Activated T-cell treated with anti-CD3 and anti-CD28 coated beads, Interleukin-2, amount 50 U/mL, for 4 hours (primary cell): ENCODE measurements at regions not wholly inside any gene's neighbourhood (a gene's known extent, or its start where the extent isn't known, plus 50 kb on each side); places are given as distances from the start of the nearest gene placed in this dataset.
"Not testable (repeated sequence)": the region's sequence is repeated elsewhere in the genome, so short reads cannot be mapped to it uniquely, and the experiment has no call there.

Experiments
- ATAC-seq, 2 donors: fragments of 200-7000 bp; cut with Tn5 transposase; one replicate each; pipeline ENCODE4 v1.10.0; 2021
- DNase-seq: peaks from one replicate; pipeline ENCODE4 v3.0.0-alpha.2; 2020
- H3K27me3 Mint-ChIP-seq: one replicate; pipeline ENCODE4 v1.8.0; 2021; ENCODE audit warnings: low read depth, mixed read lengths
- H3K36me3 Mint-ChIP-seq: one replicate; pipeline ENCODE4 v1.8.0; 2022; ENCODE audit warnings: mixed read lengths; ENCODE audit not compliant: insufficient read depth
- H3K4me1 Mint-ChIP-seq: one replicate; pipeline ENCODE4 v1.8.0; 2021; ENCODE audit warnings: low read depth, mixed read lengths
- H3K4me3 Mint-ChIP-seq: one replicate; pipeline ENCODE4 v1.8.0; 2021; ENCODE audit warnings: mild to moderate bottlenecking, moderate library complexity, mixed read lengths
- H3K9me3 Mint-ChIP-seq: one replicate; pipeline ENCODE4 v1.8.0; 2021; ENCODE audit warnings: mixed read lengths

DNA sequence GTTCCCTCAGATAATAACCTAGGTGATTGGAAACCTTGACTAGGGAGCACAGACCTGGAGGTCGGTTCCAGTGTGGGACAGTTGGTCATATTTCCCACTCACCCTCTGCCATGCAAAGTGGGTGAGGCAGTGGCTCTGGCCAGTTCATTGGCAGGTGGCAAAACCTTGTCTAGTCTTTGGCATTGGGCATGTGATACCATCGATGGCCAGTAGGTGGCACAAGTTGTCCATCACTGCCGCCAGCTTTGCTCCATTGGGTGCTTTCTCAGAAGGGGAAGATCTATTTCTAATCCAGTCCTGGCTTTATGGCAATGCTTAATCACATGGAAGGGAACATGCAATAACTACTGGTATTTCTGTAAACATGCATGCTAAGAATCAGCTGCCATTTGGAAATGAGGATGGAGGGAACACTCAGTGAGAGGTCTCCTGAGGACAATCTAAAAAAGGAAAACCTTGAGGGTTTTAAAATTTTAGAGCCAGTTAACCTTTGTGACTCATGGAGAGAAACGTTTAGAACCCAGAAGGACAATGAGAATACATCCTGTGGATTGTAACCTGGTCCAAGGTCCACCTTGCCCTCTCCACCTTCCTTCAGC, 207.5 kb upstream of the PLGLB1 start:
- not testable (repeated sequence) for DNase-seq, H3K36me3 Mint-ChIP-seq, H3K4me1 Mint-ChIP-seq, H3K27me3 Mint-ChIP-seq, H3K9me3 Mint-ChIP-seq, H3K4me3 Mint-ChIP-seq
- ATAC-seq: peak; percentile 62 to 88

DNA sequence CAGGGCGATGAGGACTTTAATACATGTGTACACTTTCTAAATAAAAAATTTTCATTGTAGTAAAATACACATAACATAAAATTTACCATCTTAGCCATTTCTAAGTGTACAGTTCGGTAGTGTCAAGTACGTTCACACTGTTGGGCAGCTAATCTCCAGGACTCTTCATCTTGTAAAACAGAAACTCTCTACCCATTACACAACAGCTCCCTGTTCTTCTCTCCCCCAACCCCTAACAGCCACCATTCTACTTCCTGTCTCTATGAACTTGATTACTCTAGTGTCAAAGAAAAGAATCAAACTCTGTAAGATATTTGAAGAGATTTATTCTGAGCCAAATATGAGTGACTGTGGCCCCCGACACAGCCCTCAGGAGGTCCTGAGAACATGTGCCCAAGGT, 208.3 kb upstream of the PLGLB1 start:
- not testable (repeated sequence) for H3K9me3 Mint-ChIP-seq, H3K4me1 Mint-ChIP-seq, H3K36me3 Mint-ChIP-seq, H3K27me3 Mint-ChIP-seq, DNase-seq, H3K4me3 Mint-ChIP-seq, ATAC-seq

DNA sequence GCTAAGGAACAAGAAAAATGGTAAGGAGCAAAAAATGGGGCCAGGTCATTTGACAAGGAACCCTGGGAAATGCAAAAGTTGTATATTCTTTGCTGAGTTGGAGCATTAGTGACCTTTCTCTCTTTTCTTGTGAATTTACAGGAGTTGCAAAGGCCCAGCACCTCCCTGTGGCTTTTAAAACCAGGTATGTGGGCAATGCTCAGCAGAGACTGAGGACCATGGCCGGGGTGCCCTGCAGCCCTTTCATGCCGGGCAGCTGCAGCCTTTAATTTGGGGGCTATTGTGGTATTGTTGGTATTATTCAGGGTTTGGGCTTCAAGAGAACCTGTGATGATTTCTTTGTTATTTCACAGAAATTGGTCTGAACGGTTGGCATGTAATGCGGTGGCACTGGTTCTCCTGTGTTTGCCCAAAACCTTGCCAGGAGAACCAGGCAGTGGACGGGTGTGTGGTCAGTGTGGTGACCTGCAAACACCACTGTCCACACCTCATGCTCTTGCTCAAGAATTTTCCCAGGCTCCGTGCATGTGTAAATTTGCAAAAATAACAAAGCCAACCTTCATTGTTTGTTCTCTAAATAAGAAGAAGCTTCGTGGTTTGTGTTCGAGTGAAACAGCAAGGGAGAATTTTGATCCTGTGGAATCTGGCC, 213.8 kb upstream of the PLGLB1 start:
- H3K4me1 Mint-ChIP-seq, H3K4me3 Mint-ChIP-seq, H3K36me3 Mint-ChIP-seq, DNase-seq, H3K27me3 Mint-ChIP-seq, ATAC-seq, H3K9me3 Mint-ChIP-seq: not testable (repeated sequence)

DNA sequence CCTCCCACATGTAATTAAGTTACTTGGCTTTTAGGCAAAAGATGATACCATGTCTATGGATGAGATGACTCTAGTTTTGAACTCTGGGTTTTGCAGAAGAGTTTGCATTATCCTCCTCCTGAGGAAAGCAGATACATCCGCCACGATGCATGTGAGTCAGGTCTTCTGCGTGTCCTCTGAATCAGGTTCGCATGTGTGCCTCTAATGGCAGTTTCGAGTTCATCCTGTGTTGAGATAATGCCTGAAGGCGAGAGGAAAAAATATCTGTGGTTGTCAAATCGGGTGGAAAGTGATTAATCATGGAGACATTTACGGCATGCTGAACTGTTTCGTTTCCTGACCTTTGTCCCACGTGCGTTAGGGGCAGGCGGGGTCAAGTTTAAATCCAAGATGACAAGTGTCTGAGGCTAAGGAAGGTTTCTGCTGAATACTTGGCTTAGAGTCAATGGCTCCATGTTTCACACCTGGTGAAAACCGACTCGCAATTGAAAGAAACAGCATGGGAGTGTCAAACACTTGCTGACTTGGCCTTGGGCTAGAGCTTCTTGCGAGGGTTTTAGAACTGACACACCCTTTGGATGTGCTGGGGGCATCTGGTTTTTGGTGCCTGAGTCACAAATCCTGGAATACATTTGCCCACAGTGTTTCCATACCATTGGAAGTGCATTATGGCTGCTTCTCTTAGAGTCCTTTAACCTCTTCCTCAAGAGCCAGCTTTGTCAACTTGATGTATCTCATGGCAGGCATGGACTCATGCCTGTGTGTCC, 216.1 kb upstream of the PLGLB1 start:
- not testable (repeated sequence) for H3K4me3 Mint-ChIP-seq, H3K36me3 Mint-ChIP-seq, H3K9me3 Mint-ChIP-seq, H3K27me3 Mint-ChIP-seq, H3K4me1 Mint-ChIP-seq, DNase-seq
- ATAC-seq: peak; percentile 84 to 91

DNA sequence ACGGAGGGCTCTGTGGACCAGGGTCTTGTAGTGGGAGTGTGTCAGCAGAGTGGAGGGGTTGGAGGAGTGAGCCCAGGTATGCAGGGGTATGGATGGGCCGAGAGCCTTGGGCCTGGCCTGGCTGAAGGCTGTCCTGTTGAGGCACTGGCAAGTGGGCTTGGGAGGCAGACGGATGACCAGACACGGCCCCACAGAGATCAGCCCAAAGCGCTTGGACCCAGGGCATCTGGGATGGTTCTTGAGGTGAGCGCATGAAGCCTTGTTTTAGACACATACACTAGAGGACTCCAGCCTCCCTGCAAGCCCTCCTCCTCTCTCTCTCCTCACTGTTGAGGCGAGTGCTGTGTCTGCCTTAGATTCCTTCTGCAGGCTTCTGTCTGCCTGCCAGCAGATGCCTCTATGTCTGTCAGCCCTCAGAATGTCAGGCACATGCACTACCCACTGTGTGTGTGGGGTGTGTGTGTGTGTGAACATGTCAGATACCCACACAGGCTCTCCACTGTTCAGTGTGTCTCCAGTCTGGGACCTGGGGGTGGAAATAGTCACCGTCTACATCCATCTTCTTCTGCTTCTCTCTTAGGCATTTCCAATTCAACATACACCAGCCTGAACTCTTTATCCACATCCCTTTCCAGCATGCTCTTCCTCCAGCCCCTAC, 218.0 kb upstream of the PLGLB1 start:
- H3K9me3 Mint-ChIP-seq, H3K36me3 Mint-ChIP-seq, H3K4me1 Mint-ChIP-seq, H3K4me3 Mint-ChIP-seq, DNase-seq, H3K27me3 Mint-ChIP-seq: not testable (repeated sequence)
- ATAC-seq: peak in 1 of 2 donors; percentile 47

DNA sequence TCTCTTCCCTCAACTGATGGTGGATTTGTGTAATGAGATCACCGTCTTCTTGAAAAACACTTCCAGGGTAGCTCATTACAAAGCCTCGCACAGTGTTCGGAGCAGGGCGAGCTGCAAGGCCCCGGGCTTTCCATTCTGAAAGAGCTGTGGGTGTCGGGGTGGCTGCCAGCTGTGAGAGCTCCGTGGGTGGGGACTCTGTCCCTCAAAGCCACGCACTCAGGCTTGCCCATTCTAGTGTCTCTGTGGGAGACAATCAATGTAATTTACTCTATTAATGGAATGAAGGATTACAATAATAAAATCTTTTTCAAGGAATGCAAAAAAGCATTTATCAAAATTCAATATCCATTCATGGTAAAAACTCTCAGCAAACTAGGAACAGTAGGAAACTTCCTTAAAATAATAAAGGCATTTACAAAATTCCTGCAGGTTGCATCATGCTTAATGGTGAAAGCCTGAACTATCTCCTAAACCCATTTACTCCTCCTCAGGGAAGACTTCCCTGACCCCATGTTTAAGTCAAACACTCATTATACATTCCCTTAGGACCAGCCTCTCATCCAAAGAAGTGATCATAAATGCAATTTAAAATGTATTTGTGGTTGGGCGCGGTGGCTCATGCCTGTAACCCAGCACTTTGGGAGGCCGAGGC, 224.5 kb upstream of the PLGLB1 start:
- H3K4me3 Mint-ChIP-seq, H3K9me3 Mint-ChIP-seq, H3K36me3 Mint-ChIP-seq, H3K27me3 Mint-ChIP-seq, DNase-seq, H3K4me1 Mint-ChIP-seq: not testable (repeated sequence)
- peak; percentile 43 to 48 for ATAC-seq

DNA sequence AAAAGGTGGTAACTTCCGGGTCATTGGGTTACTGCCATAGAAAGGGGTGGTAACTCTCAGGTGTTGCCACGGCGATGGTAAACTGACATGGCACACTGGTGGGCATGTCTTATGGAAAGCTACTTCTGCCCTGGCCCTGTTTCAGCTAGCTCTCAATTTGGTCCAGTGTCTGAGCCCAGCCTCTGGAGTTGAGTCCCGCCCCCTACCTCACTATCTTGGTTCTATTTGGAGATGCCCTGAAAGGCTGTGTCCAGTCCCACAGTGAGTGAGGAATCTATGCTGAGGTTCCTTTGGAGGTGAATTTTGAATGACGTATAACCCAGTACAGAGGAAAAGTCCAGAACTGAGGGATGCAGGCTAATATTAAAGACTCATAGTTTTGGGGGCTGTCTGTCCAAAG, 230.4 kb upstream of the PLGLB1 start:
- not testable (repeated sequence) for DNase-seq, H3K4me3 Mint-ChIP-seq, H3K4me1 Mint-ChIP-seq, H3K36me3 Mint-ChIP-seq, H3K9me3 Mint-ChIP-seq, H3K27me3 Mint-ChIP-seq, ATAC-seq

DNA sequence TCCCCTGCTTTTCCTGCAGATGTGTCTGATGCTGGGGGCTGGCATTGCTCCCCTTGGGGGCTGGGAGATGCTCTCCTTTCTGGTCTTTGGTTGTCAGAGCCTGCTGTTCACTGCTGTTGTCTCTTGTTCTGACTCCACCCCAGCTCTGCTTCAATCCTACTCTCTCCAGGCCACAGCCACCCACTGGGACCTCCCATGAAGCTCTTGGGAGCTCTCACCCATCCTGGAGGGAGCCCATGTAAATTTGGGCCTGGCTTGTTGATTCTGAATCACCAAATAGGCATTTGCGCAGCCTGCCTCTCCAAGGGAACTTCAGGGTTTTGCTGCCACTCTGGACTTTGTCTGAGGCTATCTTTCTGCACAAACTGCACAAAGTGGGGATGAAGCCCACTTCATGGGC, 232.9 kb upstream of the PLGLB1 start:
- not testable (repeated sequence) for H3K4me1 Mint-ChIP-seq, H3K27me3 Mint-ChIP-seq, H3K36me3 Mint-ChIP-seq, DNase-seq, H3K4me3 Mint-ChIP-seq, H3K9me3 Mint-ChIP-seq, ATAC-seq

DNA sequence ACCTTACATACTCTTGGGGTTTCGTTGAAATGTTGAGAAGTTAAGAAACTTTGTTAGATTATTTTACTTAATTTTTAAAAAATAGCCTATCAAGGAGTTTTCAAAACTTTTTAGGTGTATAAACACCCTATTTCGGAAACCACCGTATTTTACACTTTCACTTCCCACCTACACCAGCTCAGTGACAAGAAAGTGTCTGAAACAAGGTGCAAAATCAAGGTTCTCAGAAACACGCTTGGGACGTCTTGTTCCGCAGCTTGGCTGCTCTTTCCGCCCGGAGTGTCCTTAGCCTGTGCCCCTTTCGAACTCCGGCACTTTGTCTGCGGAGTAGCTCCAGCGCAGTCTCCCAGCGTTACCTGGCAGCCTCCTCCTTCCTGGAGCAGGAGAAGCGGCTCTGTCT, 233.8 kb upstream of the PLGLB1 start:
- H3K4me3 Mint-ChIP-seq, ATAC-seq, H3K36me3 Mint-ChIP-seq, H3K9me3 Mint-ChIP-seq, H3K4me1 Mint-ChIP-seq, H3K27me3 Mint-ChIP-seq, DNase-seq: not testable (repeated sequence)

DNA sequence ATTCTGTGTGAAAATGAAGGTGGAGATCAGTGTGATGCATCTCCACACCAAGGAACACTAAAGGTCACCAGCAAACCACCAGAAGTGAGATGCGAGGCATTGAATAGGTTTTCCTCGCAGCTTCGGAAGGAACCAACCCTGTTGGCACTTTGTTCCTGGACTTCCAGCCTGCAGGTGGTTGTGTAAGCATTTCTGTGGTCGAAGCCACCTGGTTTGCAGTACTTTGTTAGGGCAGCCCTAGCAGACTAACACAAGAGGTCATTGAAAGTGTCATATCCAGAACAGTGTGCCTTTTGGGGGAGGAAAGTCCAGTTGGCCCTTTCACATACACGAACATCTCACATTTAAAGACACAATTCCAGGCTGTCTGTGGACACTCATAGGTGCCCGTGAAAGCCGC, 237.2 kb upstream of the PLGLB1 start:
- not testable (repeated sequence) for DNase-seq, H3K4me1 Mint-ChIP-seq, H3K27me3 Mint-ChIP-seq, H3K4me3 Mint-ChIP-seq, H3K36me3 Mint-ChIP-seq, ATAC-seq, H3K9me3 Mint-ChIP-seq

DNA sequence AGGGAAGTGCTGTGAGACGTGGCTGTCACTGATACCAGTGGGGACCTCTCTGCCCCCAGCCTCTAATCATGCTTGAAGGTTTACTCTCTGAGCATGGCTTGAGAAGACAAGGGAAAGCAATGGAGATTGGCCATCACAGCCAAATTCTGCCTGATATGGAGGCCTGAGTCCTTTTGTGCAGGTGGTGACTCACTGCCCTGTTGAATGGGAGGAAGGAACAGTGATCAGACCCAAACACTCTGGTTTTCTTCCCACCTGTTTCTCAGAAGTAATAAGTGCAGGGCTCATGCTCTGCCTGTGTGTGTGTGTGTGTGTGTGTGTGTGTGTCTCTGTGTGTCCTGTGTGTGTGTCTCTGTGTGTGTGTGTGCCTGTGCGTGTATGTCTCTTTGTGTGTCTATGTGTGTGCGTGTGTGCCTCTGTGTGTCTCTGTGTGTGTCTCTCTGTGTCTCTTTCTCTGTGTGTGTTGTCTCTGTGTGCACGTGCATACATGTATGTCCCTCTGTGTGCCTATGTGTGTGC, 240.6 kb upstream of the PLGLB1 start:
- H3K27me3 Mint-ChIP-seq, H3K4me3 Mint-ChIP-seq, H3K9me3 Mint-ChIP-seq, H3K4me1 Mint-ChIP-seq, H3K36me3 Mint-ChIP-seq, DNase-seq: not testable (repeated sequence)
- ATAC-seq: peak; percentile 43 to 62

DNA sequence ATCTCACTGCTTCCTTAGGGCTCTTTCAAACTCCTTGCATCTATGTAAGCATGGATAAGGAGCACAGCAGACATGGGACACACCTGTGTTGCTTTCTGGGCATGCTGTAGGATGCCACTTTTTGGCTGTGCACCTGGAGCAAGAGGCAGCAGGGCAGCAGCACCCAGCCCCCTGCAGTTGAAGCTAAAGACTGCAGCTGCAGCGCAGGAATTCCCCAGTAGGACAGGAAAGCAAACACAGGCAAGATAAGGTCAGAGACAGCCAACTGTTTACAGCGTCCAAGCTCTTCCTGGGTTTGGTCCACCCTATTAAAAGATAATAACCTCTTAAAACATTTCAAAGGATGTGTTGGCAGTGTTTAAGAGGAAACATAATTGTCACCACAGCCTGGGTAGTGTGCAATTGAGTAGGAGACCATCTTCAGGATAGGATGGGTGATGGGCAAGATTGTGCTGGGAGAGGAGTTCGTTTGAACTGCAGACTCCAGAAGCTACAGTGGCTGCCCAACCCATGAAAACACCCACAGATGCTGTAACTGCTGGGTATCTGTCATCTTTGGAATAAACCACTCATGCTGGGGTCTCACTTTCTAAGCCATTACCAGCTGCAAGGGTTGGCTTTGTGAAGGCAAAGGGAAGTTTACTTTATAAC, 242.3 kb upstream of the PLGLB1 start:
- H3K4me1 Mint-ChIP-seq, H3K36me3 Mint-ChIP-seq, DNase-seq, H3K9me3 Mint-ChIP-seq, H3K4me3 Mint-ChIP-seq, H3K27me3 Mint-ChIP-seq: not testable (repeated sequence)
- peak in 1 of 2 donors; percentile 24 for ATAC-seq

DNA sequence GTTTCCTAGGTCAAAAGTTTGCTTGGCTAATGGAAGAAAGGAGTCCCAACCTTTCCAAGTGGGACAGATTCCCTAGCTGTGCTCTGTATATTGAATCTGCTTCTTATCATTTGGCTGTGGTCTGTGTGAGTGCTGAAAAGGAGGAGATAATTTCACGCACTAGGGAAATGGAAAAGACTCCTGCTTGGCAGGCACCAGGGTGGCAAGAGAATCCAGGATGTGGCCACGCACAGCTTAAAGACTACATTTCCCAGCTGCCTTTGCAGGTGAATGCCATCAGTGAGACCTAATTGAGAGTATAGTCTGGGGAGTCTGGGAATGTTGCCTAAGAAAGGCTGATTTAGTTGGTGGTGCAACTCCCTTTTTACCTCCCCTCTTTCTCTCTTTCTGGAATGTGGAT, 253.5 kb upstream of the PLGLB1 start:
- H3K4me1 Mint-ChIP-seq, H3K4me3 Mint-ChIP-seq, ATAC-seq, H3K27me3 Mint-ChIP-seq, DNase-seq, H3K36me3 Mint-ChIP-seq, H3K9me3 Mint-ChIP-seq: not testable (repeated sequence)
